ENCODE measurements at regions not wholly inside any gene's neighbourhood (a gene's known extent, or its start where the extent isn't known, plus 50 kb on each side); places are given as distances from the start of the nearest gene placed in this dataset.

- BruUV-seq (replicated peaks) = no TSS peak
- intact Hi-C loops (cut with micrococcal nuclease) = no loop called here
These were observed 568.5 kb downstream of the SLITRK6 start for GRCh38 chr13:85230691-85231093.

GRCh38 chr13:85228692-85229091 lies 570.5 kb downstream of the SLITRK6 start:
- DNase-seq (ENCODE audit: low read depth, low spot score) (no peak), ATAC-seq (no peak)
- ChIA-PET CTCF (no interaction called here), RAD21 (ENCODE audit: low non-redundant PET in 1 of 2, low total read pairs in 2 of 2, uncharacterized antibody in 2 of 2, unreplicated experiment in 2 of 2) (no interaction called here), POLR2A (no interaction called here)
- Histone ChIP-seq H2AFZ (ENCODE audit: low read depth, low read length, poor library complexity, severe bottlenecking) (no peak overlapping the region), H3K9me2 (ENCODE audit: insufficient read depth) (no peaks in the 10 kb centered on the region), H3K27ac (ENCODE audit: low read depth, low read length) (no peak overlapping the region), H3K4me2 (ENCODE audit: low read length) (no peak overlapping the region), H3K79me2 (ENCODE audit: insufficient read depth, low read length) (no peaks in the 10 kb centered on the region), H3K4me3 (replicated peaks in 1 of 2; ENCODE audit: low read depth in 1 of 2, low read length in 2 of 2) (no peak overlapping the region), H3K4me1 (ENCODE audit: control insufficient read depth in 1 of 2, insufficient read depth in 2 of 2, low read length in 2 of 2) (no peaks in the 10 kb centered on the region), H3K9ac (ENCODE audit: low read length) (no peak overlapping the region), H3K9me3 (ENCODE audit: control insufficient read depth in 1 of 2, insufficient read depth in 1 of 2, low read depth in 1 of 2, low read length in 2 of 2) (no peaks in the 10 kb centered on the region), H3K36me3 (ENCODE audit: control insufficient read depth in 1 of 2, insufficient read depth in 2 of 2, low read length in 2 of 2) (no peaks in the 10 kb centered on the region), H4K20me1 (ENCODE audit: insufficient read depth) (no peaks in the 10 kb centered on the region), H3K27me3 (ENCODE audit: insufficient read depth, low read length) (no peaks in the 10 kb centered on the region)
- BruUV-seq (replicated peaks) = no TSS peak
- intact Hi-C loops (cut with micrococcal nuclease) = no loop called here
- no peak for TF ChIP-seq YY1 (IDR thresholded peaks at IDR 0.05; ENCODE audit: extremely low read depth, insufficient replicate concordance, low read depth, low read length)
- no peak for TF ChIP-seq ATF3 (IDR thresholded peaks at IDR 0.05)
- TF ChIP-seq JUND (IDR thresholded peaks at IDR 0.05) = no peak
- TF ChIP-seq EZH2 (IDR thresholded peaks at IDR 0.05) = no peak
- no peak for TF ChIP-seq TCF7L2 (IDR thresholded peaks at IDR 0.05; ENCODE audit: borderline replicate concordance, extremely low read depth, insufficient read depth, insufficient read length)
- TF ChIP-seq SP1 (IDR thresholded peaks at IDR 0.05; ENCODE audit: low read depth) = no peak
- TF ChIP-seq, protein P1, sequence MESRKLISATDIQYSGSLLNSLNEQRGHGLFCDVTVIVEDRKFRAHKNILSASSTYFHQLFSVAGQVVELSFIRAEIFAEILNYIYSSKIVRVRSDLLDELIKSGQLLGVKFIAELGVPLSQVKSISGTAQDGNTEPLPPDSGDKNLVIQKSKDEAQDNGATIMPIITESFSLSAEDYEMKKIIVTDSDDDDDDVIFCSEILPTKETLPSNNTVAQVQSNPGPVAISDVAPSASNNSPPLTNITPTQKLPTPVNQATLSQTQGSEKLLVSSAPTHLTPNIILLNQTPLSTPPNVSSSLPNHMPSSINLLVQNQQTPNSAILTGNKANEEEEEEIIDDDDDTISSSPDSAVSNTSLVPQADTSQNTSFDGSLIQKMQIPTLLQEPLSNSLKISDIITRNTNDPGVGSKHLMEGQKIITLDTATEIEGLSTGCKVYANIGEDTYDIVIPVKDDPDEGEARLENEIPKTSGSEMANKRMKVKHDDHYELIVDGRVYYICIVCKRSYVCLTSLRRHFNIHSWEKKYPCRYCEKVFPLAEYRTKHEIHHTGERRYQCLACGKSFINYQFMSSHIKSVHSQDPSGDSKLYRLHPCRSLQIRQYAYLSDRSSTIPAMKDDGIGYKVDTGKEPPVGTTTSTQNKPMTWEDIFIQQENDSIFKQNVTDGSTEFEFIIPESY (IDR thresholded peaks at IDR 0.05; ENCODE audit: extremely low read depth, insufficient replicate concordance, low read length) = no peak
- TF ChIP-seq, protein P2, sequence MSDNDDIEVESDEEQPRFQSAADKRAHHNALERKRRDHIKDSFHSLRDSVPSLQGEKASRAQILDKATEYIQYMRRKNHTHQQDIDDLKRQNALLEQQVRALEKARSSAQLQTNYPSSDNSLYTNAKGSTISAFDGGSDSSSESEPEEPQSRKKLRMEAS (IDR thresholded peaks at IDR 0.05) = no peak
- no peak for TF ChIP-seq FOSL1 (IDR thresholded peaks at IDR 0.05; ENCODE audit: low read depth)
- no peak for TF ChIP-seq RAD21 (IDR thresholded peaks at IDR 0.05; ENCODE audit: low read depth)
- no peak for TF ChIP-seq POLR2AphosphoS5 (IDR thresholded peaks at IDR 0.05; ENCODE audit: low read depth, low read length)
- TF ChIP-seq SIN3A (IDR thresholded peaks at IDR 0.05; ENCODE audit: low read depth) = no peak
- TF ChIP-seq, protein P3, sequence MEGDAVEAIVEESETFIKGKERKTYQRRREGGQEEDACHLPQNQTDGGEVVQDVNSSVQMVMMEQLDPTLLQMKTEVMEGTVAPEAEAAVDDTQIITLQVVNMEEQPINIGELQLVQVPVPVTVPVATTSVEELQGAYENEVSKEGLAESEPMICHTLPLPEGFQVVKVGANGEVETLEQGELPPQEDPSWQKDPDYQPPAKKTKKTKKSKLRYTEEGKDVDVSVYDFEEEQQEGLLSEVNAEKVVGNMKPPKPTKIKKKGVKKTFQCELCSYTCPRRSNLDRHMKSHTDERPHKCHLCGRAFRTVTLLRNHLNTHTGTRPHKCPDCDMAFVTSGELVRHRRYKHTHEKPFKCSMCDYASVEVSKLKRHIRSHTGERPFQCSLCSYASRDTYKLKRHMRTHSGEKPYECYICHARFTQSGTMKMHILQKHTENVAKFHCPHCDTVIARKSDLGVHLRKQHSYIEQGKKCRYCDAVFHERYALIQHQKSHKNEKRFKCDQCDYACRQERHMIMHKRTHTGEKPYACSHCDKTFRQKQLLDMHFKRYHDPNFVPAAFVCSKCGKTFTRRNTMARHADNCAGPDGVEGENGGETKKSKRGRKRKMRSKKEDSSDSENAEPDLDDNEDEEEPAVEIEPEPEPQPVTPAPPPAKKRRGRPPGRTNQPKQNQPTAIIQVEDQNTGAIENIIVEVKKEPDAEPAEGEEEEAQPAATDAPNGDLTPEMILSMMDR (IDR thresholded peaks at IDR 0.05 in 2 of 3, conservative IDR thresholded peaks at IDR 0.05 in 1 of 3; ENCODE audit: borderline replicate concordance in 1 of 3, insufficient read depth in 1 of 3, low read depth in 2 of 3, low read length in 2 of 3) = no peak
- no peak for TF ChIP-seq POLR2A (IDR thresholded peaks at IDR 0.05; ENCODE audit: borderline replicate concordance, extremely low read depth, insufficient read depth, insufficient read length)
- no peak for TF ChIP-seq EZH2phosphoT487 (IDR thresholded peaks at IDR 0.05; ENCODE audit: borderline replicate concordance)
- no peak for TF ChIP-seq ZNF274 (IDR thresholded peaks at IDR 0.05; ENCODE audit: low read depth, low read length)

More at GRCh38 chr13:85230691-85231093, 568.5 kb downstream of the SLITRK6 start:
- Histone ChIP-seq H3K4me1 (ENCODE audit: control insufficient read depth in 1 of 2, insufficient read depth in 2 of 2, low read length in 2 of 2) (no peaks in the 10 kb centered on the region), H3K27ac (ENCODE audit: low read depth, low read length) (no peak overlapping the region), H3K27me3 (ENCODE audit: insufficient read depth, low read length) (no peaks in the 10 kb centered on the region), H3K9me2 (ENCODE audit: insufficient read depth) (no peaks in the 10 kb centered on the region), H3K79me2 (ENCODE audit: insufficient read depth, low read length) (no peaks in the 10 kb centered on the region), H3K4me2 (ENCODE audit: low read length) (no peak overlapping the region), H3K4me3 (replicated peaks in 1 of 2; ENCODE audit: low read depth in 1 of 2, low read length in 2 of 2) (no peak overlapping the region), H3K9ac (ENCODE audit: low read length) (no peak overlapping the region), H4K20me1 (ENCODE audit: insufficient read depth) (no peaks in the 10 kb centered on the region), H2AFZ (ENCODE audit: low read depth, low read length, poor library complexity, severe bottlenecking) (no peak overlapping the region), H3K9me3 (ENCODE audit: control insufficient read depth in 1 of 2, insufficient read depth in 1 of 2, low read depth in 1 of 2, low read length in 2 of 2) (no peaks in the 10 kb centered on the region), H3K36me3 (ENCODE audit: control insufficient read depth in 1 of 2, insufficient read depth in 2 of 2, low read length in 2 of 2) (no peaks in the 10 kb centered on the region)
- no peak for TF ChIP-seq POLR2AphosphoS5 (IDR thresholded peaks at IDR 0.05; ENCODE audit: low read depth, low read length)
- no peak for TF ChIP-seq CBX3 (IDR thresholded peaks at IDR 0.05; ENCODE audit: low read depth)
- TF ChIP-seq SP1 (IDR thresholded peaks at IDR 0.05; ENCODE audit: low read depth) = no peak
- TF ChIP-seq SIN3A (IDR thresholded peaks at IDR 0.05; ENCODE audit: low read depth) = no peak
- TF ChIP-seq SRF (IDR thresholded peaks at IDR 0.05; ENCODE audit: low read depth) = no peak
- CTCF ChIA-PET = no interaction called here
- no peak for DNase-seq (ENCODE audit: low read depth, low spot score)
- POLR2A ChIA-PET = no interaction called here
- ATAC-seq = no peak
- RAD21 ChIA-PET (ENCODE audit: low non-redundant PET in 1 of 2, low total read pairs in 2 of 2, uncharacterized antibody in 2 of 2, unreplicated experiment in 2 of 2) = no interaction called here

Data from HCT116 (cell line).